GM19455 (cell line): ENCODE measurements at regions not wholly inside any gene's neighbourhood (a gene's known extent, or its start where the extent isn't known, plus 50 kb on each side); places are given as distances from the start of the nearest gene placed in this dataset.
"Not testable (repeated sequence)": the region's sequence is repeated elsewhere in the genome, so short reads cannot be mapped to it uniquely, and the experiment has no call there.

Experiments used
- ATAC-seq: cut with Tn5 transposase; IDR thresholded peaks from one replicate; pipeline ENCODE4 v1.9.1; 2021; ENCODE audit not compliant: unreplicated experiment

- not testable (repeated sequence) for ATAC-seq
Measured at GRCh38 chr16:79377082-79377481, 223.5 kb downstream of the MAF start.

DNA sequence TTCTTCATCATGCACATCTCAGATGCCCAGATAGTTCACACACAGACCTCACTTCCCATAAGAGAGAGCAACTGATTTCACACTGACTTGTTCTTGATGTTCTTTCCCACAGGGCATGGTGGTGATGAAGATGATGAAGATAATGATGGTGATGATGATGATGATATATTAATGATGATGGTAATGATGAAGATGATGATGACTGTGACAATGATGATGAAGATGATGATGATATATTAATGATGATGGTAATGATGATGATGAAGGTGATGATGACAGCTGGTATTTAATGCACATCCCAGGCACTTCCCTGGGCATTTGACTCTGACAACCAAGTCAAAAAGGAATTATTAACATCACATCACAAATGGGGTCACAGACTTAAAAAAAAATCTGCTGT lies 225.2 kb downstream of the MAF start:
- no peak for ATAC-seq

DNA sequence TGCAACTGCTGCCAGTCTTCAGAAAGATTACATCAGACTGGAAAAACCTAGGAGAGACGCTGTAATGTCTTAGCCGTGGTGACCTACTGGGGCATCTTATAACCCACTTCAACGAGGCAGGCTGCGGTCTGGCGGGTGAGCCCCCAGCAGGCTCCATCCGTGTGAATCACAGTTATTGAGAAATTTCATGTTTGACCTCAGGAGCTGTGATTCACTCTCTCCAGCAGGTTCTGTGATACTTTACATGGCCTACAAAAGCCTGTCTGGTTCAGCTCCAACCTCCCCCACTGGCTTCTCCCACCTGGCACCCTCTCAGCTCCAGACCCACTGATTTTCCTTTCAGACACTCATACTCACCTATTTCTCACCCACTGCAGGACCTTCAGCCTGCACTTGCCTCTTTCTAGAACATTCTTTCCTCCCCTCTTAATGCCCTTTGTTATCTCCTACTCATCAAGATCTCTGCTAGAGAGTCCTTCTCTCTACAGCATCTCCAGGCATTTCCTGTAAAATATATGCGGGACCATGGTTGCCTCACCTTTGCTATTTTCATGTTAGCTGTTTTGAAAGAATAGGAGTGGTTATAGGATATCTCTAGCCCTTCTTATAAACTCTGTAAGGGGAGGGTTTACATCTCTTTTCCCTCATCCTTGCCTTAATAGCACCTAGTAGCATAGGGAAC lies 227.9 kb downstream of the MAF start:
- no peak for ATAC-seq

- ATAC-seq: no peak
Measured at GRCh38 chr16:79370736-79371135, 229.8 kb downstream of the MAF start.

DNA sequence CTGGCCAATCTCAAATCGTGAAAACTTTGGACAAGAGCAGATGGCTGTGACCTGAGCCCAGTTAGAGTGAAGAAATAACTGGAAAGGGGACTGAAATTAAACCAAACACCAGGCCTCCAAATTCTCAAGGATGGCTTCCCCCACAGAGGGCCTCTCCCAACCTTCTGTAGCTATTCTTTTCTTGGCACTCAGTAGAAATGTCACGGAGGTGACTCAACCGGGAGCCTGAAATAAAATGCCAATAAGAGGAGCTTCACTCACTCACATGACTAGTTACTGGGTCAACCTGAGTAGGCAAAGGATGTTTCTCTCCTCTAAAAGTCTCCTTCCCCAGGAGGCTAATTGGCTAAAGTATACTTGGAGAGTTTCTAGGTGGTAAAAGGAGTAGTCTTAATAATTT lies 230.7 kb downstream of the MAF start:
- ATAC-seq: no peak

GRCh38 chr16:79367822-79368221 lies 232.7 kb downstream of the MAF start:
- no peak for ATAC-seq

- no peak for ATAC-seq
Measured at GRCh38 chr16:79366635-79367034, 233.9 kb downstream of the MAF start.

- ATAC-seq: no peak
Measured at GRCh38 chr16:79365702-79366101, 234.8 kb downstream of the MAF start.

GRCh38 chr16:79363484-79363883 lies 237.1 kb downstream of the MAF start:
- ATAC-seq: no peak

DNA sequence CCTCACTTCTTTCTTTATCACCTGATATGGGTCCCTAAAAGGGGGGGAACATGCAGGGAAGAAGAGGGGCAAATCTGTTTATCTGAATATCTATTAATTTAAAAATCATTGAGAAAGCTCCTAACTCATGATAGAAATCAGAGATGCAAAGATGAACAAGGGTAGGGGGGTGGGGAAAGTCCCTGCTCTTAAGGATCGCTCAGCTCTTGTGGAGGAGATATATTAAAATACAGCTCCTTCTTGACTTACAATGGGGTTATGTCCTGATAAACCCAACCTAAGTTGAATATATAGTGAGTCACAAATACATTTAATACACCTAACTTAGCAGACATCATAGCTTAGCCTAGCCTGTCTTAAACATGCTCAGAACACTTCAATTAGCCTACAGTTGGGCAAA lies 237.5 kb downstream of the MAF start:
- no peak for ATAC-seq

DNA sequence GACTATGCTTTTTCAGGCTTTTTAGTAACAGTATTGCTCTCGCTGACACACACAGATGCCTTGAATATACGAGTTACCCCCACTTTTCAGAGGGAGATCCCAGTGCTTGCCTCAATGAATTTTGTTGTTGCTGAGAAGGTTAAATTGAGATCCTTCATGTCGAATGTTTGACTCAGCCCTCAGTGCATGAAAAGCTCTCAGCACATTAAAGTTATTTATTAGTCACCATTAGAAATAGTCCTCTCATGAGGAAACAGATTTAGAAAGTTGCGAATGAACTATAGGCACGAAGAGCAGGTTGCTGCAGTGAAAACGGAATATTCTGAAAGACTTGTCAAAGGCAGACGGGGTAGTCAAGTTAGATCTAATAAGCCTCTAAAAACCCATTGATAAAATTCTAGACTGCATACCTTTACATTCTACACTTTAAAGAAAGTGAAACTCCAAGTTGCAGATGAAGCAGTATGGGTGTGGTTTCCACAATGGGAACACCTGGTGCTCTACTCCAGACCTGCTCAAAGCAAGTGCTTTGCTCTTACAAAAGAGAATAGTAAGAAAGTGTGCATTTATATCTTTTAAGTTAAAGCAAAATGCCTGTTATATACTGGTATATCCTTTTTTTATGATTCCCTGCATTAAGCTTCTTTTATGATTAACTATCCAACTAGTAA lies 238.1 kb downstream of the MAF start:
- no peak for ATAC-seq

- ATAC-seq: no peak
Measured at GRCh38 chr16:79361132-79361751, 239.3 kb downstream of the MAF start.

DNA sequence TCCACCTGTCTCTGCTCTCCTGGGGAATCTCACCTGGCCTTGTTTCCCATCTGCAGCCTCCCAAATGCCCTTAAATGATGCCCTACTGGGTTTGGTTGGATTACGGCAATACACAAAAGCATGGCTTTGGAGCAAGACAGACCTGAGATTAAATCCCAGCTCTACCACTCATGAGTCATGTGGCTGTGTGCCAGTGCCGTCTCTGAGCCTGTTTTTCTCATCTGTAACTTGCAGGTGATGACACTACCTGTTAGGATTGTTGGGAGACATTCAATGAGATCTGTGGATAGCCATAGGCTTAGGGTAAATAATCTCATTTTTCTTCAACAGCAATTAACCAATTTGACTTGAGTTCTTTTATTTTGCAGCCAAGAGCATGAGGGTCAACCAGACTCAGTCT lies 240.3 kb downstream of the MAF start:
- no peak for ATAC-seq

GRCh38 chr16:79359082-79359481 lies 241.5 kb downstream of the MAF start:
- ATAC-seq: no peak

DNA sequence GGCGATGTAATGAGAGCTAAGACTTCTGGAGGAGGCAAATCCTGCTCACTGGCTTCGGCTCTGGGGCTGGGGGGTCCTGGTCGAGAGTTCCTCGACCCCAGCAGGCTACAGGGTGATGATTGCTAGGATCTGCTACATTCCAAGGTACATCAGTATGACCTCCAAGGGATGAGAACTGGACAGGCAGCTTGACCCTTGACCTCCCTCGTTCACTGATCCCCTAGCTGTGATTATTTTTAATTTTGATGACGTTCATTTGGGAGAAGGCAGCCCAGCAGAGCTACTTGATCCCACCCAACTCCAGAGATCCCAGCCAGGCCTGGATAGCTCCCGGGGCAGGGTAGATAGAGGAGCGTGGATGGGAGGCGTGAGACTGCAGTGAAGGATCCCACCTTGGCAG lies 242.3 kb downstream of the MAF start:
- no peak for ATAC-seq

DNA sequence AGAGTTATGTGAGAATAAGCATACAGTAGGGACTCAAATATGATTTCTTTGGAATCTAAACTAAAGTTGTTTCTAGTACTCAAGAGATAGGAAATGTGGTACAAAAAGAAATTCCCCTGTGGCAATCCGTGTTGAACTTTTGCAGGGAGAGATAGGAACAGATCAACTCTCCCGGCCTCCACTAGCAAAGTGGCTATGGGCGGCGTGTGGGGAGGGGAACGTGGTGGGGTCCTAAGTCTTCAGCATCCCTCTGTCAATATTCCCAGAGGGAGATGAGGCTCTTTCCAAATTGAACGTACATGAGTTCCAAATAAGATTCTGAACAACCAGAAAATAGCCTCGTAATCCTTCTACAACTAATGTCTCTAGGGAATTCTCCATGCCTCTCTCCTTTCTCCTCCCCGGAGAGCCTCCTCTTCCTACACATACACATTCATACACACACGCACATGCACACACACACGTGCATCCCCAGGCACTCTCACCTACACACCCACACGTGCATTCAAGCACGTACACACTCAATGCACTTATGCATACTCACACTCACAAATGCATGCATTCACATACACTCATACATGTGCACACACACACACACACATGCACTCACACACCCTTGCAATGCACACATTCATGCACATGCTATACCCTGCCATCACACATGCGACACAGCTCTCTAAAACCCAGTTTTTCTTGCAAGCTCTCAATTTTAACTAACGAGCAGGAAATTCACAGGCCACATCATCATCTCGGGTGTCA lies 244.8 kb downstream of the MAF start:
- ATAC-seq: no peak

- no peak for ATAC-seq
Measured at GRCh38 chr16:79351927-79352326, 248.6 kb downstream of the MAF start.

DNA sequence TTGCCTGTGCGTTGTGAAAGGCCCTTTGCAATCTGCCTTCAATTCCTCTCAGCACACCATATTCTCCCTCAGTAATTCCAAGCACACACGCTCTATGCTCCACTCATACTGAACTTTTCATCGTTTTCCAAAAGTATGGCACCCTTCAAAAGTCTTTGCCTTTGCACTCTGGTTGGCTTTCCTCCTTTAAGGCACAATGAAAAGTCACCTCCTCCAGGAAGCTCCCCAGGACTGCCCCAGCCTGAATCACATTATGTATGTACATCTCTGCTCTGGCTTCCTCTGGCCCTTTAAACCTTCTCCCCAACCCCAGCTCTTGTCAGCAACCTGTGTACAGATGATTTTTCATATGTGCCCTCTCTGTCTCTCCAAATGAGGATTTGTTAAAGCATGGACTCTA lies 250.7 kb downstream of the MAF start:
- no peak for ATAC-seq

DNA sequence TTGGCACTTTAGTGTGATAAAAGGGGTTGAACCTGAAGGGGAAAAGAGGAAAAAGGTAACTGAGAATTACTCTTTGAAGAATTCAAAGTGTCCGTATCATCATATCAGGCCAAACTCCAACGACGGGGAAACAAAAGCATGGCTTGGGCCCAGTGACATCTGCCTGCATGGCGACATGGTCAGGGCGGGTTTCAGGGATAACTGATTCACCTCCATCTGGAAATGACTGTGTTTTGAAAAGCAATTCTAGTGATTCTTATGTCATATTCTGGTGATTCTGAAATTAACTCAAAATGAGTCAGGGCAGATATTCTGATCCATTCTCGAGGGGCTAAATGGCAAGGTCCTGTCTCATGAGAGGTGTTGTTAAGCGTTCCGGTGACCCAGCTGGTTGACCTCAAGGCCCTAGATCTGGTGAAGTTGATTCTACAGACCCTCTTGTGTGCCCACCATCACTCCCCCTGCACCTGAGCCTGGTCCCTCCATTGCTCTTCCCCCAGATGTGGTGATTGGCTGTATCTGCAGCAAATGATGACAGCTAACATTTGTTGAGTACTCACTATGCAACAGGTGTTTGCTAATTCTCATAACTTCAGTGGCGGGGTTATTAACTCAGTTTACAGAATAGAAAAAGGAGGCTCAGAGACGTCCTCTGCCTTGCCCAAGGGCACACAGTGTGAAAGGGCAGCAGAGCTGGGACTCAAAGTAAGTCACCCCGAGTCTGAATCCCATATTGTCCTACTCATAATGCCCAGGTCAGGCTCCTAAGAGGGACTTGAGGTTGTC lies 251.8 kb downstream of the MAF start:
- no peak for ATAC-seq

- ATAC-seq: no peak
Measured at GRCh38 chr16:79347277-79347676, 253.3 kb downstream of the MAF start.

DNA sequence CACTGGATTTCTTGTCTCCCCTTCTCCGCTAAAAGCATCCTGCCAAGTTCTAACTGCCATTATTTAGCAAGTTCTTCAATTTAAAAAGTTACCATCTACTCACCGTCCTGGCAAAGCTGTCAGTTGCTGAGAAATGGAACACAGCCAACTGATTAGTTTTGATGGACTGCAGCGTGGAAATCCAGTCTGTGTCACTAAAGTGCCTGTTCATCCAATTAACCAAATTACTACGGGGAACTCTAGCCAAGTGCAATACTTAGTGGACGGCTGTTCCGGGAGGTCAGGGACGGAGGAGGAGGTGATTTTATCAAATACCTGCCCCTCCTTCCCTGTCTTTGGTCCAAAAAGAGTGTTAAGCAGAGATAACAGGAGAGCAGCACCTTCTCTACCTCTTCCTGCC lies 260.7 kb downstream of the MAF start:
- no peak for ATAC-seq
